Right atrium auricular region (tissue), 2 donors: ENCODE measurements at regions not wholly inside any gene's neighbourhood (a gene's known extent, or its start where the extent isn't known, plus 50 kb on each side); places are given as distances from the start of the nearest gene placed in this dataset.

Experiments used
- DNase-seq: peaks from one replicate; pipeline ENCODE4 v3.0.0-alpha.2; 2019; ENCODE audit warnings: low spot score
- H3K27ac ChIP-seq, 2 donors: fragments of 200-600 bp; sonication (generic); 1 replicate in 1 of 2; 2 replicates in 1 of 2; pipeline ENCODE4 v1.5.1; 2016 to 2019
- H3K27me3 ChIP-seq, 2 donors: fragments of 200-600 bp; sonication (generic); one replicate each; pipeline versions ENCODE4 v1.5.1 to v1.6.0; 2017 to 2019
- H3K36me3 ChIP-seq: fragments of 200-600 bp; sonication (generic); one replicate; pipeline ENCODE4 v1.5.1; 2016
- H3K4me1 ChIP-seq, 2 donors: fragments of 200-600 bp; sonication (generic); one replicate each; pipeline versions ENCODE4 v1.5.1 to v1.6.0; 2017 to 2019
- H3K4me3 ChIP-seq, 2 donors: fragments of 200-600 bp; sonication (generic); 1 replicate in 1 of 2; 2 replicates in 1 of 2; pipeline ENCODE4 v1.5.1; 2017 to 2019; ENCODE audit warnings: mild to moderate bottlenecking in 1 of 2, moderate library complexity in 1 of 2
- H3K9me3 ChIP-seq, 2 donors: fragments of 200-600 bp; sonication (generic); one replicate each; pipeline ENCODE4 v1.5.1; 2019
- CTCF ChIP-seq, 2 donors: fragments of 200-600 bp; sonication (generic); IDR thresholded peaks; one replicate each; pipeline ENCODE4 v1.5.1; 2019; ENCODE audit warnings: antibody characterized with exemption in 2 of 2

- Histone ChIP-seq H3K4me1 (peaks cover 0 to 7% of the 10 kb centered on the region in 2 donors), H3K27me3 (no peaks in the 10 kb centered on the region), H3K36me3 (no peaks in the 10 kb centered on the region), H3K27ac (no peak overlapping the region), H3K9me3 (peaks cover 0 to 3% of the 10 kb centered on the region in 2 donors), H3K4me3 (no peak overlapping the region)
- no peak for DNase-seq
- no peak for TF ChIP-seq CTCF (IDR thresholded peaks at IDR 0.05)
Measured at GRCh38 chr5:73337586-73338255, 110.9 kb downstream of the FOXD1 start.

- Histone ChIP-seq H3K4me3 (no peak overlapping the region), H3K36me3 (no peaks in the 10 kb centered on the region), H3K4me1 (peaks cover 0 to 7% of the 10 kb centered on the region in 2 donors), H3K9me3 (peaks cover 0 to 11% of the 10 kb centered on the region in 2 donors), H3K27ac (no peak overlapping the region), H3K27me3 (no peaks in the 10 kb centered on the region)
- no peak for DNase-seq
- no peak for TF ChIP-seq CTCF (IDR thresholded peaks at IDR 0.05)
Measured at GRCh38 chr5:73336366-73336765, 112.2 kb downstream of the FOXD1 start.

- no peak for TF ChIP-seq CTCF (IDR thresholded peaks at IDR 0.05)
- H3K4me1 ChIP-seq = peaks cover 0 to 7% of the 10 kb centered on the region in 2 donors
- no peak overlapping the region for H3K27ac ChIP-seq
- no peaks in the 10 kb centered on the region for H3K36me3 ChIP-seq
- H3K27me3 ChIP-seq = no peaks in the 10 kb centered on the region
- H3K9me3 ChIP-seq = peaks cover 0 to 21% of the 10 kb centered on the region in 2 donors
- H3K4me3 ChIP-seq = no peak overlapping the region
- DNase-seq = no peak
Measured at GRCh38 chr5:73333944-73334703, 114.5 kb downstream of the FOXD1 start.

- no peak for TF ChIP-seq CTCF (IDR thresholded peaks at IDR 0.05)
- Histone ChIP-seq H3K27ac (no peak overlapping the region), H3K9me3 (peaks cover 0 to 21% of the 10 kb centered on the region in 2 donors), H3K4me1 (no peaks in the 10 kb centered on the region), H3K27me3 (no peaks in the 10 kb centered on the region), H3K36me3 (no peaks in the 10 kb centered on the region), H3K4me3 (no peak overlapping the region)
- no peak for DNase-seq
Measured at GRCh38 chr5:73330613-73331012, 118.0 kb downstream of the FOXD1 start.

GRCh38 chr5:73328640-73329039, 119.9 kb downstream of the FOXD1 start:
- Histone ChIP-seq H3K9me3 (peaks cover 0 to 21% of the 10 kb centered on the region in 2 donors), H3K4me3 (no peak overlapping the region), H3K27me3 (no peaks in the 10 kb centered on the region), H3K36me3 (no peaks in the 10 kb centered on the region), H3K27ac (no peak overlapping the region), H3K4me1 (no peaks in the 10 kb centered on the region)
- DNase-seq = no peak
- no peak for TF ChIP-seq CTCF (IDR thresholded peaks at IDR 0.05)
